HepG2 (cell line): ENCODE measurements at regions not wholly inside any gene's neighbourhood (a gene's known extent, or its start where the extent isn't known, plus 50 kb on each side); places are given as distances from the start of the nearest gene placed in this dataset.

Experiments
- ATAC-seq: fragments of 200-7000 bp; cut with Tn5 transposase; 3 replicates; pipeline ENCODE4 v1.9.1; 2020; ENCODE audit warnings: mild to moderate bottlenecking, moderate library complexity
- BruUV-seq: library from RNA; stranded (reverse); fragments of 400-500 nt; replicated peaks from 2 replicates; lab custom pipeline; 2021; lab: Mats Ljungman, UMichigan
- CTCF ChIA-PET: fragments of 300-600 bp; formaldehyde crosslinking; extraction: SDS; loops from one replicate; lab custom pipeline; 2021; ENCODE audit warnings: low total read pairs, inconsistent platforms, low intra/inter-chr PET ratio; lab: Yijun Ruan, JAX
- POLR2A ChIA-PET: fragments of 350-600 bp; sonication (Branson Sonifier 250); formaldehyde crosslinking; loops from one replicate; lab custom pipeline; 2020; ENCODE audit warnings: antibody characterized with exemption, inconsistent platforms; lab: Yijun Ruan, JAX
- DNase-seq: peaks from one replicate; pipeline ENCODE4 v3.0.0-alpha.2; 2015; ENCODE audit warnings: low spot score
- FAIRE-seq: peaks from 3 replicates; lab custom pipeline; 2011; peaks lifted over from hg19 to GRCh38; lab: Jason Lieb, UNC
- H2AFZ ChIP-seq: one replicate; pipeline ENCODE4 v1.6.1; 2011; ENCODE audit warnings: low read length, inconsistent platforms
- H3K27ac ChIP-seq: fragments of 300-600 bp; 3 replicates; pipeline ENCODE4 v1.8.0; 2011; ENCODE audit warnings: mixed run types, mild to moderate bottlenecking, mixed read lengths, low read length, inconsistent platforms; ENCODE audit not compliant: insufficient read depth; ENCODE audit errors: extremely low read length
- H3K27me3 ChIP-seq, 2 experiments: fragments of 200-600 bp in 1 of 2; 2 replicates in 1 of 2; 3 replicates in 1 of 2; pipeline versions ENCODE4 v1.6.0 to v1.8.0; 2011; ENCODE audit warnings: low read length in 2 of 2, mild to moderate bottlenecking in 2 of 2, moderate library complexity in 2 of 2, inconsistent platforms in 1 of 2; ENCODE audit not compliant: insufficient read depth in 2 of 2, control insufficient read depth in 1 of 2
- H3K36me3 ChIP-seq, 2 experiments: fragments of 200-600 bp in 1 of 2; replicated peaks in 1 of 2; 2 replicates in 1 of 2; 3 replicates in 1 of 2; pipeline versions ENCODE4 v1.5.1 to v1.8.0; 2011; ENCODE audit warnings: low read length in 2 of 2, inconsistent platforms in 1 of 2; ENCODE audit not compliant: insufficient read depth in 2 of 2, control insufficient read depth in 1 of 2
- H3K4me1 ChIP-seq: 2 replicates; pipeline ENCODE4 v1.5.1; 2012; ENCODE audit warnings: low read length, inconsistent platforms; ENCODE audit not compliant: insufficient read depth
- H3K4me2 ChIP-seq: 2 replicates; pipeline ENCODE4 v1.6.0; 2011; ENCODE audit warnings: low read depth, low read length, inconsistent platforms
- H3K4me3 ChIP-seq, 3 experiments: fragments of 200-600 bp in 1 of 3; sonication (generic), shearing (Covaris generic) in 1 of 3; replicated peaks in 1 of 3; 2 replicates each; pipeline ENCODE4 v1.5.1; 2011 to 2016; ENCODE audit warnings: low read length in 3 of 3, inconsistent platforms in 2 of 3, low read depth in 2 of 3, mild to moderate bottlenecking in 2 of 3, control low read depth in 1 of 3, mixed read lengths in 1 of 3; ENCODE audit not compliant: insufficient read depth in 1 of 3
- H3K79me2 ChIP-seq: one replicate; pipeline ENCODE4 v1.6.1; 2011; ENCODE audit warnings: low read length, inconsistent platforms; ENCODE audit not compliant: insufficient read depth
- H3K9ac ChIP-seq: 2 replicates; pipeline ENCODE4 v1.6.0; 2011; ENCODE audit warnings: mild to moderate bottlenecking, low read depth, low read length, inconsistent platforms; ENCODE audit not compliant: insufficient read depth
- H3K9me3 ChIP-seq: 2 replicates; pipeline ENCODE4 v1.5.1; 2012; ENCODE audit warnings: mild to moderate bottlenecking, low read length
- H4K20me1 ChIP-seq: 2 replicates; pipeline ENCODE4 v1.6.0; 2011; ENCODE audit warnings: inconsistent platforms, mild to moderate bottlenecking, low read length, moderate library complexity; ENCODE audit not compliant: insufficient read depth
- FOSL2 ChIP-seq: sonication (generic); formaldehyde crosslinking; IDR thresholded peaks from 2 replicates; pipeline ENCODE4 v1.4.0; 2020; ENCODE audit warnings: missing genetic modification reagents
- HHEX ChIP-seq: IDR thresholded peaks from 2 replicates; pipeline ENCODE4 v1.6.1; 2016; ENCODE audit warnings: control low read depth
- KLF11 ChIP-seq: IDR thresholded peaks from 2 replicates; pipeline ENCODE4 v1.6.1; 2016; ENCODE audit warnings: missing compliant biosample characterization
- KLF12 ChIP-seq: sonication (generic); formaldehyde crosslinking; IDR thresholded peaks from 2 replicates; pipeline ENCODE4 v1.4.0; 2020; ENCODE audit warnings: missing genetic modification reagents, borderline replicate concordance
- ONECUT2 ChIP-seq: sonication (generic); formaldehyde crosslinking; IDR thresholded peaks from 2 replicates; pipeline ENCODE4 v1.4.0; 2020; ENCODE audit warnings: missing genetic modification reagents
- SAFB2 ChIP-seq: sonication (generic); formaldehyde crosslinking; IDR thresholded peaks from 2 replicates; pipeline ENCODE4 v1.5.1; 2020; ENCODE audit warnings: missing genetic modification reagents, low read depth, mild to moderate bottlenecking, borderline replicate concordance
- SMAD3 ChIP-seq: sonication (generic); formaldehyde crosslinking; IDR thresholded peaks from 2 replicates; pipeline ENCODE4 v1.4.0; 2020; ENCODE audit warnings: missing genetic modification reagents
- SRSF9 ChIP-seq: fragments of 200-400 bp; formaldehyde crosslinking; IDR thresholded peaks from 2 replicates; pipeline ENCODE4 v1.6.1; 2018; ENCODE audit warnings: borderline replicate concordance, mild to moderate bottlenecking, low read depth, low read length; ENCODE audit not compliant: insufficient read depth, poor library complexity, severe bottlenecking
- STAT6 ChIP-seq: sonication (generic); formaldehyde crosslinking; IDR thresholded peaks from 2 replicates; pipeline ENCODE4 v1.4.0; 2020; ENCODE audit warnings: missing genetic modification reagents, mild to moderate bottlenecking, borderline replicate concordance
- YEATS2 ChIP-seq: sonication (generic); formaldehyde crosslinking; IDR thresholded peaks from 2 replicates; pipeline ENCODE4 v1.4.0; 2020; ENCODE audit warnings: missing genetic modification reagents, borderline replicate concordance
- ZNF124 ChIP-seq: sonication (generic); formaldehyde crosslinking; IDR thresholded peaks from 2 replicates; pipeline ENCODE4 v1.4.0; 2020; ENCODE audit warnings: missing genetic modification reagents
- ZNF350 ChIP-seq: sonication (generic); formaldehyde crosslinking; IDR thresholded peaks from 2 replicates; pipeline ENCODE4 v1.4.0; 2020; ENCODE audit warnings: mild to moderate bottlenecking, low read depth, missing genetic modification reagents, borderline replicate concordance
- ZNF737 ChIP-seq: sonication (generic); formaldehyde crosslinking; IDR thresholded peaks from 2 replicates; pipeline ENCODE4 v1.5.0; 2020; ENCODE audit warnings: missing genetic modification reagents, mild to moderate bottlenecking, borderline replicate concordance
- WGBS: methylation state at CpG from one replicate; pipeline ENCODE4 v1.1.6; 2017; ENCODE audit warnings: low lambda C conversion rate; 5-methylcytosine and 5-hydroxymethylcytosine counted together
- in situ Hi-C: cut with HindIII; loops from 2 replicates; pipeline ENCODE4 v1.10.0; 2017; ENCODE audit warnings: low pct_unique_long_range_greater_than_20kb; ENCODE audit not compliant: extremely low pct_ligation_motif_present
- intact Hi-C: fragments of 100-400 bp; cut with micrococcal nuclease; formaldehyde crosslinking; loops from one replicate; pipeline ENCODE4 v1.10.0; 2022; ENCODE audit not compliant: unreplicated experiment
- TF ChIP-seq, protein P1 (sequence below): sonication (generic); formaldehyde crosslinking; IDR thresholded peaks from 2 replicates; pipeline ENCODE4 v1.4.0; 2020; ENCODE audit warnings: missing genetic modification reagents, borderline replicate concordance
- TF ChIP-seq, protein P2 (sequence below): sonication (generic); formaldehyde crosslinking; IDR thresholded peaks from 2 replicates; pipeline ENCODE4 v1.4.0; 2020; ENCODE audit warnings: missing genetic modification reagents, low read depth, mild to moderate bottlenecking, borderline replicate concordance
- TF ChIP-seq, protein P3 (sequence below): sonication (generic); formaldehyde crosslinking; IDR thresholded peaks from 2 replicates; pipeline ENCODE4 v1.4.0; 2020; ENCODE audit warnings: missing genetic modification reagents

DNA sequence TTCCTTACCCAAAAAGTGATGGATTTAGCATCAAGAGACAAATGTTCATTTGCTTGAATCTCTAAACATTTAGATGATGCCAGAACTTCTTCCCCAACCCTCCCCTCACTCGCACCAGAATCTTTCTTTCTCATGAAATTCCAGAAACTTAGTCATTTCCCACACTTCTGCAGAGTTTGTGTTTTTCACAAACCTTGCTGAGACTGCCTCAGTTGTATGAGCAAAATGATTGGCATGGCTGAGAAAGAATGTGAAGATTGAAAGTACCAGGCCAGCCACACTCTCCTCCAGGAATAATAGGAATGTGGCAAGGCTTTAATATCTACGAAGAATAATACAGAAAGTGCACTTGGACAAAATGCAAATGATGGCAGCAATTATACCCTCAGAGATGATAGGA, 428.3 kb upstream of the CDH6 start (continued):
- TF ChIP-seq, protein P1, sequence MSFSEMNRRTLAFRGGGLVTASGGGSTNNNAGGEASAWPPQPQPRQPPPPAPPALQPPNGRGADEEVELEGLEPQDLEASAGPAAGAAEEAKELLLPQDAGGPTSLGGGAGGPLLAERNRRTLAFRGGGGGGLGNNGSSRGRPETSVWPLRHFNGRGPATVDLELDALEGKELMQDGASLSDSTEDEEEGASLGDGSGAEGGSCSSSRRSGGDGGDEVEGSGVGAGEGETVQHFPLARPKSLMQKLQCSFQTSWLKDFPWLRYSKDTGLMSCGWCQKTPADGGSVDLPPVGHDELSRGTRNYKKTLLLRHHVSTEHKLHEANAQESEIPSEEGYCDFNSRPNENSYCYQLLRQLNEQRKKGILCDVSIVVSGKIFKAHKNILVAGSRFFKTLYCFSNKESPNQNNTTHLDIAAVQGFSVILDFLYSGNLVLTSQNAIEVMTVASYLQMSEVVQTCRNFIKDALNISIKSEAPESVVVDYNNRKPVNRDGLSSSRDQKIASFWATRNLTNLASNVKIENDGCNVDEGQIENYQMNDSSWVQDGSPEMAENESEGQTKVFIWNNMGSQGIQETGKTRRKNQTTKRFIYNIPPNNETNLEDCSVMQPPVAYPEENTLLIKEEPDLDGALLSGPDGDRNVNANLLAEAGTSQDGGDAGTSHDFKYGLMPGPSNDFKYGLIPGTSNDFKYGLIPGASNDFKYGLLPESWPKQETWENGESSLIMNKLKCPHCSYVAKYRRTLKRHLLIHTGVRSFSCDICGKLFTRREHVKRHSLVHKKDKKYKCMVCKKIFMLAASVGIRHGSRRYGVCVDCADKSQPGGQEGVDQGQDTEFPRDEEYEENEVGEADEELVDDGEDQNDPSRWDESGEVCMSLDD (CRISPR knock-in tag): no peak
- TF ChIP-seq ZNF737 (no peak), ONECUT2 (CRISPR knock-in tag) (no peak), HHEX (CRISPR knock-in tag) (no peak), ZNF124 (CRISPR knock-in tag) (no peak), SAFB2 (CRISPR knock-in tag) (no peak), KLF11 (no peak), SRSF9 (no peak), SMAD3 (CRISPR knock-in tag) (no peak)
- TF ChIP-seq, protein P2, sequence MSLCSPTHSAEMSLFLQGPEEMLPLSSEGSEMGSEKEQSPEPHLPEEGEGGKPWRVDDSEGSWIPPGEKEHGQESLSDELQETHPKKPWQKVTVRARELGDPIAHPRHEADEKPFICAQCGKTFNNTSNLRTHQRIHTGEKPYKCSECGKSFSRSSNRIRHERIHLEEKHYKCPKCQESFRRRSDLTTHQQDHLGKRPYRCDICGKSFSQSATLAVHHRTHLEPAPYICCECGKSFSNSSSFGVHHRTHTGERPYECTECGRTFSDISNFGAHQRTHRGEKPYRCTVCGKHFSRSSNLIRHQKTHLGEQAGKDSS (CRISPR knock-in tag): no peak

DNA sequence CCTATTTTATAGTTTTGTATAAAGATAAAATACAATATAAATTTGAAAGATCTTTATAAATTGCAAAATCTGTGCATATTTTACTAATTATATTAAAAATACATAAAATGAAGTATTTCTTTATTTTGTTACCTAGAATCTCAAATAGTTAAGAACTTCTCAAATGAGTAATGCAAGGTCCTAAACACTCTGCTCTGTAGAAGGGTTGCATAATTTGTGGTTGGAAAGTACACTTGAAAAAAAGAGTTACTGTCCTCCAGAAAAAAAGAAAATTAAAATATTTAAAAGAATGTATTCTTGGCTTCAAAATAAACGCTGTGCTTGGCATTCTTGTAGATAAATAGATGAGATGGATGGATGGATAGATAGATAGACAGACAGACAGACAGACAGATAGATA, 428.8 kb upstream of the CDH6 start:
- H3K27me3 ChIP-seq: no peaks in the 10 kb centered on the region
- TF ChIP-seq FOSL2 (CRISPR knock-in tag): no peak
- TF ChIP-seq ZNF350 (CRISPR knock-in tag): no peak
- TF ChIP-seq YEATS2 (CRISPR knock-in tag): no peak
- TF ChIP-seq, protein P3, sequence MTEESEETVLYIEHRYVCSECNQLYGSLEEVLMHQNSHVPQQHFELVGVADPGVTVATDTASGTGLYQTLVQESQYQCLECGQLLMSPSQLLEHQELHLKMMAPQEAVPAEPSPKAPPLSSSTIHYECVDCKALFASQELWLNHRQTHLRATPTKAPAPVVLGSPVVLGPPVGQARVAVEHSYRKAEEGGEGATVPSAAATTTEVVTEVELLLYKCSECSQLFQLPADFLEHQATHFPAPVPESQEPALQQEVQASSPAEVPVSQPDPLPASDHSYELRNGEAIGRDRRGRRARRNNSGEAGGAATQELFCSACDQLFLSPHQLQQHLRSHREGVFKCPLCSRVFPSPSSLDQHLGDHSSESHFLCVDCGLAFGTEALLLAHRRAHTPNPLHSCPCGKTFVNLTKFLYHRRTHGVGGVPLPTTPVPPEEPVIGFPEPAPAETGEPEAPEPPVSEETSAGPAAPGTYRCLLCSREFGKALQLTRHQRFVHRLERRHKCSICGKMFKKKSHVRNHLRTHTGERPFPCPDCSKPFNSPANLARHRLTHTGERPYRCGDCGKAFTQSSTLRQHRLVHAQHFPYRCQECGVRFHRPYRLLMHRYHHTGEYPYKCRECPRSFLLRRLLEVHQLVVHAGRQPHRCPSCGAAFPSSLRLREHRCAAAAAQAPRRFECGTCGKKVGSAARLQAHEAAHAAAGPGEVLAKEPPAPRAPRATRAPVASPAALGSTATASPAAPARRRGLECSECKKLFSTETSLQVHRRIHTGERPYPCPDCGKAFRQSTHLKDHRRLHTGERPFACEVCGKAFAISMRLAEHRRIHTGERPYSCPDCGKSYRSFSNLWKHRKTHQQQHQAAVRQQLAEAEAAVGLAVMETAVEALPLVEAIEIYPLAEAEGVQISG (CRISPR knock-in tag): no peak
- no peak for TF ChIP-seq STAT6 (CRISPR knock-in tag)
- TF ChIP-seq KLF12 (CRISPR knock-in tag): no peak

More for the DNA sequence above, 428.8 kb upstream of the CDH6 start:
- CTCF ChIA-PET: no interaction called here
- Histone ChIP-seq H3K36me3 (no peaks in the 10 kb centered on the region), H3K4me3 (no peak overlapping the region), H2AFZ (no peak overlapping the region), H3K4me1 (no peaks in the 10 kb centered on the region), H3K4me2 (no peak overlapping the region), H3K27ac (no peak overlapping the region), H3K79me2 (no peaks in the 10 kb centered on the region), H3K9ac (no peak overlapping the region), H3K9me3 (no peaks in the 10 kb centered on the region), H4K20me1 (no peaks in the 10 kb centered on the region)
- in situ Hi-C loops (no loop called here), intact Hi-C loops (no loop called here)
- BruUV-seq: no TSS peak
- WGBS: 0% methylated on average over 1 of the region's 1 CpG
- no peak for DNase-seq
- no peak for FAIRE-seq
- ATAC-seq: no peak
- POLR2A ChIA-PET: no interaction called here
